Astrocyte (in vitro differentiated cells and primary cell): ENCODE measurements at regions not wholly inside any gene's neighbourhood (a gene's known extent, or its start where the extent isn't known, plus 50 kb on each side); places are given as distances from the start of the nearest gene placed in this dataset.
"Not testable (repeated sequence)": the region's sequence is repeated elsewhere in the genome, so short reads cannot be mapped to it uniquely, and the experiment has no call there.

Experiments used
- EZH2 ChIP-seq: IDR thresholded peaks from 2 replicates; pipeline ENCODE4 v1.6.1; 2012; ENCODE audit warnings: mild to moderate bottlenecking, low read length, inconsistent platforms; ENCODE audit not compliant: insufficient read depth
- TF ChIP-seq, protein P1 (sequence below): IDR thresholded peaks from 2 replicates; pipeline ENCODE4 v1.5.1; 2011; ENCODE audit warnings: low read depth, mild to moderate bottlenecking, inconsistent platforms, low read length, moderate library complexity; ENCODE audit not compliant: insufficient read depth

DNA sequence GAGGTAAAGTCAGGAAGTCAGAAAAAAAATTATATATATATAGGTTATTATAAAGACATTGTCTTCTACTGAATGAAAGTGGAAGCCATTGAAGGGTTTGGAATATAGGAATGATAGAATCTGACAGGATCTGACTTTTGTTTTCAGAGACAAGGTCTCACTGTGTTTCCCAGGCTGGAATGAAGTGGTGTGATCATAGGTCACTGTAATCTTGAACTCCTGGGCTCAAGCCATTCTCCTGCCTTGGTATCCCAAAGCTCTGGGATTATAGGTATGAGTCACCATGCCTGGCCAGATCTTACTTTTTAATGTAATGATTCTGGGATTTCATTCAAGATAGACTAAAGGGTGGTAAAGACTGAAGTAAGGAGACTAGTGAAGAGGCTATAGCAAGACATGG, 91.6 kb upstream of the RGPD2 start:
- TF ChIP-seq, protein P1, sequence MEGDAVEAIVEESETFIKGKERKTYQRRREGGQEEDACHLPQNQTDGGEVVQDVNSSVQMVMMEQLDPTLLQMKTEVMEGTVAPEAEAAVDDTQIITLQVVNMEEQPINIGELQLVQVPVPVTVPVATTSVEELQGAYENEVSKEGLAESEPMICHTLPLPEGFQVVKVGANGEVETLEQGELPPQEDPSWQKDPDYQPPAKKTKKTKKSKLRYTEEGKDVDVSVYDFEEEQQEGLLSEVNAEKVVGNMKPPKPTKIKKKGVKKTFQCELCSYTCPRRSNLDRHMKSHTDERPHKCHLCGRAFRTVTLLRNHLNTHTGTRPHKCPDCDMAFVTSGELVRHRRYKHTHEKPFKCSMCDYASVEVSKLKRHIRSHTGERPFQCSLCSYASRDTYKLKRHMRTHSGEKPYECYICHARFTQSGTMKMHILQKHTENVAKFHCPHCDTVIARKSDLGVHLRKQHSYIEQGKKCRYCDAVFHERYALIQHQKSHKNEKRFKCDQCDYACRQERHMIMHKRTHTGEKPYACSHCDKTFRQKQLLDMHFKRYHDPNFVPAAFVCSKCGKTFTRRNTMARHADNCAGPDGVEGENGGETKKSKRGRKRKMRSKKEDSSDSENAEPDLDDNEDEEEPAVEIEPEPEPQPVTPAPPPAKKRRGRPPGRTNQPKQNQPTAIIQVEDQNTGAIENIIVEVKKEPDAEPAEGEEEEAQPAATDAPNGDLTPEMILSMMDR = not testable (repeated sequence)
- TF ChIP-seq EZH2 = not testable (repeated sequence)
